Ureter (tissue), 1 donor: ENCODE measurements at regions not wholly inside any gene's neighbourhood (a gene's known extent, or its start where the extent isn't known, plus 50 kb on each side); places are given as distances from the start of the nearest gene placed in this dataset.

Source experiments
- DNase-seq: peaks from one replicate; pipeline ENCODE4 v3.0.0-alpha.2; 2020; ENCODE audit warnings: low spot score
- donor health status: DM: yes; HTN: yes; CAD: no.

- no peak for DNase-seq
Observed at GRCh38 chr2:149924028-149924427, 336.5 kb upstream of the MMADHC start.

DNA sequence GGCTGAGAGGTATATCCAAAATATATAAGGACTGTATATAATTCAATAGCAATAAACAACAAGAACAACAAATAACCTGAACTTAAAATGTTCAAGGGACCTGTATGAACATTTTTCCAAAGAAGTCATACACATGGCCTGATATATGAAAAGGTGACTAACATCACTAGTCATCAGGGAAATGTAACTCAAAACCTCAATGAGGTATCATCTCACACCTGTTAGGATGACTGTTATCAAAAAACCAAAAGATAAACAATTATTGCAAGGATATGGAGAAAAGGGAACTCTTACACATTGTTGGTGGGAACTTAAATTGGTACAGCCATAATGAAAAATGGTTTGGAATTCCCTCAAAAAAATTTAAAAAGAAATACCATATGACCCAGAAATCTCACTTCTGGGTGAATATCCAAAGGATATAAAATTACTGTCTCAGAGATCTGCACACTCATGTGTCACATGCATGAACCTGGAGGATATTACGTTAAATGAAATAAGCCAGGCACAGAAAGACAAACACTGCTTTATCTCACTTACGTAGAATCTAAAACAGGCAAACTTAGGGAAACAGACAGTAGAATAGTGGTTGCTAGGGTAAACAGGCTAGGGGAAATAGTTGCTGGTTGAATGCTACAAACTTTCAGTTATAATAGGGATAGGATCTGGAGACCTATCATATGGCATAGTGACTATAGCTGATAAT lies 334.5 kb upstream of the MMADHC start:
- DNase-seq = no peak

DNA sequence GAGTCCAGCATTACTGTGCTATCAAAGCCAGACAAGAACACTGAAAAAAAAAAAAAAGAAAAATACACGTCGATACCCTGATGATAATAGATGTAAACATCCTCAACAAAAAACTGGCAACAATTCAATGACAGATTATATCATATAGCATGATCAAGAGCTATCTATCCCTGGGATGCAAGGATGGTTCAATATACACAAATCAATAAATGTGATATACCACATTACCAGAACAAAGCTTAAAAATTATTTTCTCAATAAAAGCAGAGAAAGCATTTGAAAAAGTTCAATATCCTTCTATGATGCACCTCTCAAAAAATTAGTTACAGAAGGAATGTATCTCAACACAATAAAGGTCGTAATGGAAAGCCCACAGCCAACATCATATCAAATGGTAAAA lies 332.8 kb upstream of the MMADHC start:
- DNase-seq = no peak

DNA sequence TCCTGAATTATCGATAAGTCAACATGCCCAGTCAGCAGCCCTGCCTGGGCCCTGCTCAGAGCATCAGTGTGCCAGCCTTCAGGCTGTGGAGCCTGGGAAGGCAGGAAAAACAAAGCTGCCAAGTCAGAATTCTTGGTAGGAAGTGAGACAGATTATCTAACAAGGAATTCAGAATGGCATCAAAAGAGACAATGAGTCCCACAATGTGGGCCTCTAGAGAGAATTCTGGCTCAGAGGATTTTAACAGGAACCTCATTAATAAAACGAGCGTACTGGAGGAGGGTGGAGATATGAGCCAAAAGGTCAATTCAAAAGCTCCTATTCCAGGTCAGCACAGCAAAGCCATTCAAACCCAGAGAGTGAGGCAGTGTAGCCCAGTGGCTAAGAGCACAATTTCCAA lies 327.6 kb upstream of the MMADHC start:
- DNase-seq = no peak

DNA sequence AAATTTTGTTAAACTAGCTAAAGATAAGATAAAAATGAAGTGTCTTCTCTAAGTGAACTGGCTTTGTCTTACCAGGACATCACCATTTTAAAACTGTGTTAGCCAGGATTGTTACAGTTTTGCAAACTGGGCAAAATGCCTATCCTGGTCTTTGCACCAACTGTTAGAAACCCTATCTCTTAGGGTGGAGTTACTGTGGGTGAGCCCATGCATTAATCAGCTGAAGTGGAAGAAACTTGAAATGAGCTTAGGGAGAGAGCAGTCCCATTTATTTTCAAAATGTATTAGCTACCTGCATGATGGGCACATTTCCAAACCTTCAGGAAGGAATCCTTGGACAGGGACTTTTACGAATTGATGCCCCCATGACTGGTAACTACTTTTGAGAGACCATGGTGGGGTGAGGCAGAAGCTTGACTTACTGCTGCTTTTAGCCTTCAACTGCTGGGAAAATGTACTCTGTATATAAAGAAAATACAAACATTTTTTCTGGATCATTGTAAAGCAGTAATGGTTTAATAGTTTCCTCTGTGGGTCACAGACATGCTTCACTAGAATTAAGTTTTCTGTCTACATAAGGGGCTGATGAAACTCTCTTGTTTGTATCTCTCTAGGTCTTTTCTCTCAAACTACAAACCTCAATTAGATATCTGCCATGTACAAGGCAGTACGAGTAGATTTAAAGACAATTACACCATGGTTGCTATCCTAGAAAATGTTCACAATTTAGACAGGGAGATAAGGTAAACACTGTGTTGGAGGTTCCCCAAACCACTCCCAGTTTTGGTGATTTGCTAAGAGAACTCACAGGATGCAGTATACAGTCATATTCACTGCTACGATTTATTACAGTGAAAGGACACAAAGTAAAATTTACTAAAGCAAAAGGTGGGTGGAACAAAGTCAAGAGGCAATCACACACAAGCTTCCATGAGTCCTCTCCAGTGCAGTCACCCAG lies 321.4 kb upstream of the MMADHC start:
- DNase-seq = no peak

- DNase-seq = no peak
Observed at GRCh38 chr2:149906886-149907285, 319.3 kb upstream of the MMADHC start.

- no peak for DNase-seq
Observed at GRCh38 chr2:149904352-149905175, 317.0 kb upstream of the MMADHC start.

GRCh38 chr2:149903626-149904025 lies 316.1 kb upstream of the MMADHC start:
- DNase-seq = no peak

GRCh38 chr2:149902081-149902480 lies 314.5 kb upstream of the MMADHC start:
- DNase-seq = no peak

- DNase-seq = no peak
Observed at GRCh38 chr2:149901231-149901859, 313.8 kb upstream of the MMADHC start.

- DNase-seq = no peak
Observed at GRCh38 chr2:149899390-149899789, 311.8 kb upstream of the MMADHC start.

- DNase-seq = no peak
Observed at GRCh38 chr2:149894760-149895159, 307.2 kb upstream of the MMADHC start.

DNA sequence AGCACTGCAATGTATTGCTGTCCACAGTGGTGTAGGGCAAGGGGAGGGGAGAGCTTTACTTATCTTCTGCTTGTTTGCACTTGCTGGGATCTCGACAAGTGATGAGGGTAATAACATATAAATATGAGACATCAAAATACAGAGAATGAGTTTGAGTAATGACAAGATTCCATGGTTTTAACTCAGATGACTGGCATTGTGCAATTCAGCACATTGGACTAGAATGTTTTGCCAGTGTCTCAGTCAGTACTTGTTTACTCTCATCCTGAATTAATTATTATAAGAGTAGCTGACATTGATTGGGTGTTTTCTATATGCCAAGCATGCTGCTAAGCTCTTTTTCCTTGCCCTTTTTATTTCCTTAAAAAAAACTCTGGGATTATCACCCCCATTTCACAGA lies 306.7 kb upstream of the MMADHC start:
- DNase-seq = no peak

DNA sequence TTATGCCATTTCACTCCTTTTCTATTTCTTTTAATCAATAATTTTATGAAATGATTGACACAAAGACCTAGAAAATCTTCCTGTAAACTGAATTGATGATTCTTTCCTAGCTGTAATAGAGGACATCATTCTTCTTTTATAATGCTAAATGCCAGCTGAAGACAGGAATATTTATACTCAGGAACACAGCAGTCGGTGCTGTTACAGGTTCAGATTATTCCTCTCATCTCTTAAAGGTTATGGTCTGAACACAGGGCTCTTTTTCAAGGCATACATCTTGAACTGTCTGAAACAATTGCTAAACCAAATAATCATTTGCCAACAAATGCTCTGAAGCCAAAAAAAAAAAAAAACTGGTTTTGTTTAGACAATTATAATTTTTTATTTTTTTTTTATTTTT lies 305.0 kb upstream of the MMADHC start:
- no peak for DNase-seq

DNA sequence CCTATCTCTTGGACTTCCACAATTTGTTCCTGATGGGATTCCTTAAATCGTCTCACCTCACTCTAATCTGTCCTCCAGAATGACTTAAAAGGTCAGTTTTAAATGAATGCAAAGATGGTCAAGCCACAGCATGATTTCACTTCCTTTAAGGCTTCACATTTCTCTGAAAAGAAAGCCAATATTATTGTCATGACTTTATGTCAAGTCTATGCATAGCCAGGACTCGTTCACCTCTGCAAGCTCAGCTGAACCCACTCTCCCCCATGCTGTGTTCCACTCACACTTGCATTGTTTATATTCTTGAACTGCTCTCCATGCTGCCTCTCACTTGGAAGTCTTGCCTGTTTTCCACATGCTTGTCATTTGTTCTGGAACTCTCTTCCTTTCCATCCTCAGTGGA lies 298.4 kb upstream of the MMADHC start:
- DNase-seq = no peak

DNA sequence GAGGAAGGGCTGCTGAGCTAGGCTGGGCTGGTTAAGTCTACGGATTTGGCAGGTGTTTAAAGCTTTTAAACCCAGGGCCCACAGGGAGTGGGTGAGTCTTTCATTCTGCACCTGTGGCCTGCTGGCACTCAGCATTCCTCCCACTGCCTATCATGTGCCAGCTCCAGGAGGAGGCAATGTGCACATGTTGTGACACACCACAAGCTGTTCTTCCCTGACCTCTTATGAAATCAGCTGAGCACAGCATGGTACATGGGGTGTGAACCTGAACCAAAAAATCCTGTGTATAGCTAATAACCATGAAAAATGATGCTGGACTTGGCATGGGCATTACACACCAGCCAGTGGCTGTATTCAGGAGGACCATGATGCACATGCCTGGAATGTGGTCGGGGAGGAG lies 297.9 kb upstream of the MMADHC start:
- no peak for DNase-seq

DNA sequence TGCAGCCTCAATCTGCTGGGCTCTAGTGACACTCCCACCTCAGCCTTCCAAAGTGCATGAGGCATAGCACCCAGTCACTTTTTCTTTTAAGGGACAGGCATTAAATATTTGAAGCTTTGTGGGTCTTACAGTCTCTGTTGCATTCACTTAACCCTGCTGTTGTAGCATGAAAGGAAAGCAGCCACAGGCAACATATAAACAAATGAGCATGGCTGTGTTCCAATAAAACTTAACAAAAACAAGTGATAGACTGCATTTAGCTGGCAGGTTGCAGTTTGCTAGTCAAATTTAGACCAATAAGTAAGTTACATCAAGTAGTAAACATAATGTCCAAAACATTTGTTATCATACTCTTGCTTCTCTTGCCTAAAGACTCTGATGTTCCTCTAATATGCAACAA lies 297.3 kb upstream of the MMADHC start:
- no peak for DNase-seq

- no peak for DNase-seq
Observed at GRCh38 chr2:149877913-149878312, 290.3 kb upstream of the MMADHC start.

- DNase-seq = no peak
Observed at GRCh38 chr2:149877074-149877473, 289.5 kb upstream of the MMADHC start.

DNA sequence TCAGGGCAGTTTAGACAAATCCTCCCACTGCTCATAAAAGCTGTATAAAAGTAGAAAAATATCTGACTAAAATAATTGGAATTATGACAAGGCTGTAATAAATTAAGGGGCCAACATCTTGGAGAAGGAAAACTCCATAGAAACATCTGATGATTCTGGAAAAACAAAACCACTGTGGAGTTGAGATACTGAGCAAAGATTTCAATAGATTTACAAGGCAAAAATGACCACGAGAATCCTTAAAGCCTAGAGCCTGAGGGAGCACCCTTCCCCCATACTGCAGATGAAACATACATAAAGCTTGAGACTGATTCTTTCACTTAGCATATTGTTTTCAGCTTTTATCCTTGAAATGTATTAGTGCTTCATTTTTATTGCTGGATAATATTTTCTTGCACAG lies 286.4 kb upstream of the MMADHC start:
- no peak for DNase-seq

- no peak for DNase-seq
Observed at GRCh38 chr2:149872638-149873150, 285.1 kb upstream of the MMADHC start.

- DNase-seq = no peak
Observed at GRCh38 chr2:149872041-149872440, 284.5 kb upstream of the MMADHC start.
